NCI-H82 treated with DMSO at 0.1 percent for 48 hours (cell line): ENCODE measurements at regions not wholly inside any gene's neighbourhood (a gene's known extent, or its start where the extent isn't known, plus 50 kb on each side); places are given as distances from the start of the nearest gene placed in this dataset.
A peak's percentile ranks its signal among the peaks of the same experiment; 100 is the strongest.

Source experiments
- DNase-seq: peaks from one replicate; lab custom pipeline; 2025; ENCODE audit not compliant: unreplicated experiment; lab: John Stamatoyannopoulos, UW

DNA sequence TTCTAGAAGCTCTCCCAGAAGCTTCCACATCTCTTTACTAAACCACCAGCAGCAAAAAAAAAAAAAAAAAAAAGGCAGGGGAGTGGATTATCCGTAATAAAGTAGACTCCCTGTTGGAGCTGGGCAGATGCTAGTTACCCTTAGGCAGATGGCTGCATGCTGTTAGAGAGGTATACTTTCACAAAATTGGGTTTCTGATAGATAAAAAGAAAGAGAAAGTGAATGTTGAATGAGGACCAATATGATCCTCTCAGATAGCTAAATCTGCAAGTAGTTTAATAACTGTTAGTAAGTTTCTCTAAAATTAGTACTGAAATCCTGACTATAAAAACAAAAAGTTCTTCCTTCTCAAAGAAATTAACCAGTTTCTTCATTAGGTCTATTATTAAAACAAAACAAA lies 195.4 kb downstream of the ANAPC10 start:
- peak; percentile 42 for DNase-seq

DNA sequence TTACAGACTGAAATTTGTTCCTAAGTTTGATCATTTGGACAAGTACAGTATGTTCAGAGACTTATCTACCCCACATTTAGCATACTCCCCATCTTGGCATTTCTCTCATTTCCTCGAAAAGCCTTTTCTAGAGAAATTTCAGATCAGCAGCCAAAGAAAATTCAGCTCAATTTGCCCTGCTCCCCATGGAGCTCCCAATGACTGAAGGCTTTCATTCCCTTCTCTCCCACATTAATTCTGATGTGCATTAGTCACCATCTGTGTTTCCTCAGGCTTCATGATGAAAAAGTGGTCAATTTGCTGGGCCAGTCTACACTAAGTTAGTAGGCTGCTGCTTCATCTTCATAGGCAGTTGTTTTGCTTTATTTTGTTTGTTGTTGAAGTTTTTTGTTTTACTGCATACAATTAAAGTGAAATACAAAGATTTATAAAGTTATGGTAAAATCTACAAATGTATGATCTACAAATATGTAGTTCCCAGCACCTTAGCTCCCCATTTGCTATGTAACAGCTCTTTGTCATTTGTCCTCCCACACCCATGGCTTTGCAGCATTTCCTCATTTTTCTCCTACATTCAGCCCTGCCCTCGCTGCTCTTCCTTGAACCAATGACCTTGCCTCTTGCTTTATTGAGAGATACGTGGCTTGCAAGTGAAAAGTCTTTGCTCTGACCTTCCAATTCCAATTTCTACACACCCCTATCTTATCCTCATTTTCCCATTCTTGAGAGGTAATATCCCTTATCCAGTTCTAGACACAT lies 193.9 kb downstream of the ANAPC10 start:
- no peak for DNase-seq

DNA sequence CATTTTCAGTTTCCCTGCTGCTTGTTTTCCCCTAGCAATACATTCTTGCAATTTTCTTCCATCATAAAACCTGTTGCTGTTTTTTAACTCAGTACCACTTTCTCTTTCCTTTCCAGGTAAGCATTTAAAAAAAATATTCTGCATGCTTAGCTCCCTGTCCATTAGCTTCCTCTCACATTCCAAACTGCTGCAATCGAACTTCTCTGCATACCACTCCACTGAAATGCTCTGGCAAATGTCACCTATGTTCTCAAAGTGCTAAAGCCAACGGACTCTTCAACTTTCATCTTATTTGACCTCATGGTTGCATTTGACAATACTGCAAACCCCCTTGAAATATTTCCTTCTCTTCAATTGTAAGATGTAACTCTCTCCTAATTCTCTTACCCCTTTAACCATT lies 192.7 kb downstream of the ANAPC10 start:
- DNase-seq, result no peak

GRCh38 chr4:144906181-144906925 lies 191.6 kb downstream of the ANAPC10 start:
- DNase-seq, result no peak

DNA sequence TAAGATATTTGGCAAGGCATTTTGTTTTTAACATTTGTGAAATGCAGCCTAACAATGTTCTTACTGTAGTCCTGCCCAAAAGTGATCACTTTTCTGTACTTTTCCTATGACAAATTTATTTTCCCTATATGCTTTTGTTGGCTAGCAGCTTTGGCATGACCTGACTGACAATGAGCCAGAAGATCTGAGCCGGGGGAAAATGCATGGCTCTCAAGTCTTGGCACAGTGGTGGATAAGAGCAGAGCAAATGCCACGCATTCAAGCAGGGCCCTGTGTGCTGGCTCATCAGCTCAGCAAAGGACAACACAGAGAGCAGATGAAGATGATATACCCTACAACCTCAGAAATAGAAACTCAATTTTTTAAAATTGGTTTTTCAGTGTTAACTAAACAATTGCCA lies 187.3 kb downstream of the ANAPC10 start:
- no peak for DNase-seq
